ENCODE measurements at regions not wholly inside any gene's neighbourhood (a gene's known extent, or its start where the extent isn't known, plus 50 kb on each side); places are given as distances from the start of the nearest gene placed in this dataset.

DNA sequence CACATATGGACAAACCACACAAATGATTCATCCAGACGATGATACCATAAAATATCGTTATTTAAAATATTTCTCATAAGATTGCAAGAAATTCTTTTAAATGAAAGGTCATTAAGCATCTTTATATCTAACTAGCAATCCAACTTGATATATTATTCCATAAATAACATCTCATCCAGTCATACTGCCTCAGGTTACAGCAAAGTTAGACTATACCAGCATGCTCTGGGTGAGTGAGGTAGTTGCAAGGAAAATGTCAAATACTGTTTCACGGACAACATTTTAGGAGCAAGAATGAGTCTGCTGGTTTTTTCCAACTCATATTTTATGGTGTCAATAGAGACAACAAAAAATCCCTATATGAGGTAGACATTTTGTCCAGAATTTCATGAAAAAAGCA lies 200.9 kb upstream of the TRPM3 start:
- Histone ChIP-seq H3K27ac (ENCODE audit: low read depth, low read length) (no peak overlapping the region), H2AFZ (ENCODE audit: low read depth, low read length) (no peak overlapping the region), H3K4me1 (ENCODE audit: insufficient read depth, low read length) (no peaks in the 10 kb centered on the region), H3K9ac (ENCODE audit: low read length) (no peak overlapping the region), H3K27me3 (ENCODE audit: insufficient read depth, low read length) (no peaks in the 10 kb centered on the region), H3K4me3 (ENCODE audit: insufficient read depth, low read depth, low read length) (no peak overlapping the region), H3K36me3 (ENCODE audit: insufficient read depth, low read length) (no peaks in the 10 kb centered on the region), H3K4me2 (ENCODE audit: low read length) (no peak overlapping the region), H3K9me3 (ENCODE audit: insufficient read depth, low read depth, low read length) (no peaks in the 10 kb centered on the region), H3K79me2 (ENCODE audit: insufficient read depth, low read length) (no peaks in the 10 kb centered on the region), H4K20me1 (ENCODE audit: insufficient read depth, low read length) (no peaks in the 10 kb centered on the region)
- H3K27me3 Mint-ChIP-seq (ENCODE audit: low read depth, unreplicated experiment), result no peaks in the 10 kb centered on the region
- no peaks in the 10 kb centered on the region for H3K36me3 Mint-ChIP-seq (ENCODE audit: low read depth, unreplicated experiment)
- no peak overlapping the region for H3K27ac Mint-ChIP-seq (ENCODE audit: unreplicated experiment)
- H3K4me3 Mint-ChIP-seq (ENCODE audit: unreplicated experiment), result no peak overlapping the region
- no peak for TF ChIP-seq EZH2 (IDR thresholded peaks at IDR 0.05; ENCODE audit: insufficient read depth, low read length)
- TF ChIP-seq, protein P1, sequence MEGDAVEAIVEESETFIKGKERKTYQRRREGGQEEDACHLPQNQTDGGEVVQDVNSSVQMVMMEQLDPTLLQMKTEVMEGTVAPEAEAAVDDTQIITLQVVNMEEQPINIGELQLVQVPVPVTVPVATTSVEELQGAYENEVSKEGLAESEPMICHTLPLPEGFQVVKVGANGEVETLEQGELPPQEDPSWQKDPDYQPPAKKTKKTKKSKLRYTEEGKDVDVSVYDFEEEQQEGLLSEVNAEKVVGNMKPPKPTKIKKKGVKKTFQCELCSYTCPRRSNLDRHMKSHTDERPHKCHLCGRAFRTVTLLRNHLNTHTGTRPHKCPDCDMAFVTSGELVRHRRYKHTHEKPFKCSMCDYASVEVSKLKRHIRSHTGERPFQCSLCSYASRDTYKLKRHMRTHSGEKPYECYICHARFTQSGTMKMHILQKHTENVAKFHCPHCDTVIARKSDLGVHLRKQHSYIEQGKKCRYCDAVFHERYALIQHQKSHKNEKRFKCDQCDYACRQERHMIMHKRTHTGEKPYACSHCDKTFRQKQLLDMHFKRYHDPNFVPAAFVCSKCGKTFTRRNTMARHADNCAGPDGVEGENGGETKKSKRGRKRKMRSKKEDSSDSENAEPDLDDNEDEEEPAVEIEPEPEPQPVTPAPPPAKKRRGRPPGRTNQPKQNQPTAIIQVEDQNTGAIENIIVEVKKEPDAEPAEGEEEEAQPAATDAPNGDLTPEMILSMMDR (IDR thresholded peaks at IDR 0.05; ENCODE audit: insufficient read depth, low read depth, low read length), result no peak
- DNase-seq (ENCODE audit: low read depth) (no peak), FAIRE-seq (no peak)
- H3K9me3 Mint-ChIP-seq (ENCODE audit: unreplicated experiment), result no peaks in the 10 kb centered on the region
- no peaks in the 10 kb centered on the region for H3K4me1 Mint-ChIP-seq (ENCODE audit: low read depth, unreplicated experiment)

DNA sequence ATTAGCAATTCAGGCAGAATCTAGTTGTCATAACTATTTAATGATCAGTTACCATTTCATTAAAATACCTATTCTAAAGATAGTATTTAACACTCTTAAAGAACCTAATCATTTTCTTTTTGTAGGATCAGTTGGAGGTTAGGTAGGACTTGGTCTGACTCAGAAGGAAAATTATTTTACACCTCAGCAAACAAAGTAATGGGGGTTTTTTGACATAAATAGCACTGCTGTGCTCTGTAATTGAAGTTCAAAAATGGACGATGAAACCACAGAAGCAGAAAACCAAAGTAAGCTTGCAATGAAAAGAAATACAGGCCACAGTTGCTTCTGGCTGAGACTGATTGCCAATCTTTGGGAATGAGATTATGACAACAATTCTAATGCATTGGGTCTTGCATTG lies 187.0 kb upstream of the TRPM3 start:
- Mint-ChIP-seq H3K9me3 (ENCODE audit: unreplicated experiment) (no peaks in the 10 kb centered on the region), H3K36me3 (ENCODE audit: low read depth, unreplicated experiment) (no peaks in the 10 kb centered on the region), H3K27ac (ENCODE audit: unreplicated experiment) (no peak overlapping the region), H3K27me3 (ENCODE audit: low read depth, unreplicated experiment) (no peaks in the 10 kb centered on the region), H3K4me3 (ENCODE audit: unreplicated experiment) (no peak overlapping the region), H3K4me1 (ENCODE audit: low read depth, unreplicated experiment) (no peaks in the 10 kb centered on the region)
- Histone ChIP-seq H3K9ac (ENCODE audit: low read length) (no peak overlapping the region), H3K27ac (ENCODE audit: low read depth, low read length) (no peak overlapping the region), H2AFZ (ENCODE audit: low read depth, low read length) (no peak overlapping the region), H3K4me1 (ENCODE audit: insufficient read depth, low read length) (no peaks in the 10 kb centered on the region), H3K4me3 (ENCODE audit: insufficient read depth, low read depth, low read length) (no peak overlapping the region), H3K4me2 (ENCODE audit: low read length) (no peak overlapping the region), H4K20me1 (ENCODE audit: insufficient read depth, low read length) (no peaks in the 10 kb centered on the region), H3K9me3 (ENCODE audit: insufficient read depth, low read depth, low read length) (no peaks in the 10 kb centered on the region), H3K79me2 (ENCODE audit: insufficient read depth, low read length) (no peaks in the 10 kb centered on the region), H3K27me3 (ENCODE audit: insufficient read depth, low read length) (no peaks in the 10 kb centered on the region), H3K36me3 (ENCODE audit: insufficient read depth, low read length) (no peaks in the 10 kb centered on the region)
- no peak for DNase-seq (ENCODE audit: low read depth)
- no peak for TF ChIP-seq EZH2 (IDR thresholded peaks at IDR 0.05; ENCODE audit: insufficient read depth, low read length)
- TF ChIP-seq, protein P1 (IDR thresholded peaks at IDR 0.05; ENCODE audit: insufficient read depth, low read depth, low read length), result no peak
- FAIRE-seq, result no peak

DNA sequence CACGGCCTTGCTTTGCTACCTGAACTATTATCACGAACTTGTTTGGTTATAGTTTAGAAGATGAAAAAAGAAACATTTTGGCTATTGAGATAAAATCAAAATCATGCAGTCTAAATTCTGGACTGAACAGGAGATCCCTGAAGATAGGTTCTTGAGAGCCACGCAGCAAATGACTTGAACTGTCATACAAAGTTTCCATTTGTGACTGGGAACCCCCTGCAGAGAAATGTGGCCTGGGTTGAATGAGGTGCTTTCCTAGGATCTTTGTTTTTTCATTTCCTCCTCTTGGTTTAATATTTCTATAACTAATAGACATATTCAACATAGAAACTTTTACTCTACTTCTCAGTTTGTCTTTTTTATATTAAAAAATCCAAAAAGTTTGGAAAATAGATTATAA lies 184.7 kb upstream of the TRPM3 start:
- TF ChIP-seq EZH2 (IDR thresholded peaks at IDR 0.05; ENCODE audit: insufficient read depth, low read length), result no peak
- TF ChIP-seq, protein P1 (IDR thresholded peaks at IDR 0.05; ENCODE audit: insufficient read depth, low read depth, low read length), result no peak
- no peaks in the 10 kb centered on the region for H4K20me1 ChIP-seq (ENCODE audit: insufficient read depth, low read length)
- no peaks in the 10 kb centered on the region for H3K27me3 Mint-ChIP-seq (ENCODE audit: low read depth, unreplicated experiment)
- H3K4me1 Mint-ChIP-seq (ENCODE audit: low read depth, unreplicated experiment), result no peaks in the 10 kb centered on the region
- H3K4me3 Mint-ChIP-seq (ENCODE audit: unreplicated experiment), result no peak overlapping the region
- H3K27ac ChIP-seq (ENCODE audit: low read depth, low read length), result no peak overlapping the region
- H3K9ac ChIP-seq (ENCODE audit: low read length), result no peak overlapping the region
- no peak overlapping the region for H3K27ac Mint-ChIP-seq (ENCODE audit: unreplicated experiment)
- H3K79me2 ChIP-seq (ENCODE audit: insufficient read depth, low read length), result no peaks in the 10 kb centered on the region
- no peak overlapping the region for H3K4me2 ChIP-seq (ENCODE audit: low read length)
- H2AFZ ChIP-seq (ENCODE audit: low read depth, low read length), result no peak overlapping the region
- no peaks in the 10 kb centered on the region for H3K36me3 Mint-ChIP-seq (ENCODE audit: low read depth, unreplicated experiment)
- no peaks in the 10 kb centered on the region for H3K9me3 ChIP-seq (ENCODE audit: insufficient read depth, low read depth, low read length)
- no peak for FAIRE-seq
- H3K36me3 ChIP-seq (ENCODE audit: insufficient read depth, low read length), result no peaks in the 10 kb centered on the region
- H3K4me3 ChIP-seq (ENCODE audit: insufficient read depth, low read depth, low read length), result no peak overlapping the region
- no peaks in the 10 kb centered on the region for H3K9me3 Mint-ChIP-seq (ENCODE audit: unreplicated experiment)
- no peak for DNase-seq (ENCODE audit: low read depth)
- H3K4me1 ChIP-seq (ENCODE audit: insufficient read depth, low read length), result no peaks in the 10 kb centered on the region
- no peaks in the 10 kb centered on the region for H3K27me3 ChIP-seq (ENCODE audit: insufficient read depth, low read length)
